Kidney (tissue), 13 donors: ENCODE measurements at regions not wholly inside any gene's neighbourhood (a gene's known extent, or its start where the extent isn't known, plus 50 kb on each side); places are given as distances from the start of the nearest gene placed in this dataset.

Experiments
- DNase-seq, 5 donors: peaks; one replicate each; pipeline ENCODE4 v3.0.0-alpha.2; 2013 to 2020
- FAIRE-seq: peaks from 2 replicates; lab custom pipeline; 2012; peaks lifted over from hg19 to GRCh38; lab: Jason Lieb, UNC
- H3K27ac ChIP-seq, 2 donors: one replicate each; pipeline ENCODE4 v1.7.0; 2013; ENCODE audit warnings: low read depth in 2 of 2, low read length in 2 of 2, inconsistent platforms in 1 of 2
- H3K27me3 ChIP-seq: one replicate; pipeline ENCODE4 v1.7.1; 2013; ENCODE audit warnings: low read length, inconsistent platforms; ENCODE audit not compliant: control insufficient read depth, insufficient read depth
- H3K36me3 ChIP-seq, 3 donors: one replicate each; pipeline versions ENCODE4 v1.7.0 to v1.7.1; 2013; ENCODE audit warnings: low read length in 3 of 3, control low read depth in 1 of 3, inconsistent platforms in 1 of 3; ENCODE audit not compliant: insufficient read depth in 3 of 3, control insufficient read depth in 2 of 3
- H3K4me1 ChIP-seq, 3 donors: one replicate each; pipeline versions ENCODE4 v1.7.0 to v1.7.1; 2013; ENCODE audit warnings: low read length in 3 of 3, inconsistent platforms in 1 of 3, low read depth in 1 of 3; ENCODE audit not compliant: control insufficient read depth in 2 of 3, insufficient read depth in 2 of 3
- H3K4me3 ChIP-seq, 3 donors: one replicate each; pipeline versions ENCODE4 v1.7.0 to v1.8.1; 2013; ENCODE audit warnings: low read length in 3 of 3, control low read depth in 1 of 3, inconsistent platforms in 1 of 3
- H3K9ac ChIP-seq, 3 donors: one replicate each; pipeline versions ENCODE4 v1.7.0 to v1.7.1; 2013; ENCODE audit warnings: low read length in 3 of 3, control low read depth in 1 of 3, inconsistent platforms in 1 of 3
- H3K9me3 ChIP-seq, 3 donors: one replicate each; pipeline versions ENCODE4 v1.7.0 to v1.7.1; 2013; ENCODE audit warnings: low read length in 3 of 3, control low read depth in 1 of 3, inconsistent platforms in 1 of 3; ENCODE audit not compliant: control insufficient read depth in 2 of 3, insufficient read depth in 1 of 3
- CTCF ChIP-seq: IDR thresholded peaks from 3 replicates; pipeline ENCODE4 v1.5.1; 2012; ENCODE audit warnings: mild to moderate bottlenecking, moderate library complexity, borderline replicate concordance; ENCODE audit not compliant: insufficient read depth; ENCODE audit errors: extremely low read depth
- intact Hi-C: fragments of 100-400 bp; cut with DNase I; formaldehyde crosslinking; loops from one replicate; pipeline ENCODE4 v1.11.1; 2022
- donor health status: control.
- donor health status: control.
- donor health status: control.
- donor health status: control.
- donor health status: control.
- donor health status: DM: yes; HTN: yes; CAD: no.
- donor health status: Normal renal cell carcinoma (clear cell type).

DNA sequence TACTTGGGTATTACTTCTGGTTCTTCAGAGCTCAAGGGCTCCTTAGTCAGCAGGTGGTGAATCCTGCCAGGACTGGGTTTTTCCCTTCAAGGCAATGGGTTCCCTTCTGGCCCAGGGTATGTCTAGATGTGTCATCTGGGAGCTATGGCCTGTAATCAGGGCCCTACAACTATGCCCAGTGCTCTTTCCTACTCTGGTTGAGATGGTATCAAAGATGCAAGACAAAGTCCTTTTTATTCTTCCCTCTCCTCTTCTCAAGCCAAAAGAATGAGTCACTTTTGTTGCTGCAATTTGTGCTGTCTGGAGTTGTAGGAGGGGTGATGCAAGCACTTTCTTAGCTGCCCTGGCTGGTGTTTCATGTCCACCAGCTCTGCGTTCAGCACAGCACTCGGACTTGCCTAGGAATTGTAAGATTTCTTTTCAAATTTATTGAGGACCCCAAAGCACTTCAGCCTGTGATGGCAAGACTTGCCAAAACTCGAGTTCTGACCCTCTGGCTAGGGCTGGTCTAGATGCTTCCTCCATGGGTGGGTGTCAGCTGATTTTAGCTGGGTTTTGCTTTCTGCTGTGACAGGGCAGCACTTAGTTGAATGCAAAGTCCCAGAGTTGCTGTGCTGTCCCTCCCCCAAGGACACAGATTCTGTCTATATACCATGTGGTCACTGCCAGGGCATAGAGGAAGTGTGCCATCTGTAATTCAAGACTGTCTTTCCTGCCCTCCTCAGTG is 129.2 kb upstream of the CBLB start:
- Histone ChIP-seq H3K27me3 (no peaks in the 10 kb centered on the region), H3K36me3 (no peaks in the 10 kb centered on the region), H3K27ac (no peak overlapping the region), H3K4me1 (no peaks in the 10 kb centered on the region), H3K9ac (no peak overlapping the region), H3K4me3 (no peak overlapping the region), H3K9me3 (no peaks in the 10 kb centered on the region)
- no peak for TF ChIP-seq CTCF
- no peak for DNase-seq
- FAIRE-seq: no peak
- intact Hi-C loops: no loop called here

GRCh38 chr3:105999856-106000255 is 131.0 kb upstream of the CBLB start:
- DNase-seq (no peak), FAIRE-seq (no peak)
- Histone ChIP-seq H3K4me3 (no peak overlapping the region), H3K4me1 (no peaks in the 10 kb centered on the region), H3K27me3 (no peaks in the 10 kb centered on the region), H3K27ac (no peak overlapping the region), H3K9me3 (no peaks in the 10 kb centered on the region), H3K36me3 (no peaks in the 10 kb centered on the region), H3K9ac (no peak overlapping the region)
- intact Hi-C loops: no loop called here
- no peak for TF ChIP-seq CTCF

GRCh38 chr3:106001923-106002322 is 133.1 kb upstream of the CBLB start:
- no peak for TF ChIP-seq CTCF
- no peaks in the 10 kb centered on the region for H3K4me1 ChIP-seq
- H3K27me3 ChIP-seq: no peaks in the 10 kb centered on the region
- no peak overlapping the region for H3K4me3 ChIP-seq
- H3K9ac ChIP-seq: no peak overlapping the region
- no peaks in the 10 kb centered on the region for H3K36me3 ChIP-seq
- H3K9me3 ChIP-seq: no peaks in the 10 kb centered on the region
- intact Hi-C loops: no loop called here
- DNase-seq (no peak), FAIRE-seq (no peak)
- no peak overlapping the region for H3K27ac ChIP-seq
